H1 (cell line): ENCODE measurements at regions not wholly inside any gene's neighbourhood (a gene's known extent, or its start where the extent isn't known, plus 50 kb on each side); places are given as distances from the start of the nearest gene placed in this dataset.

Experiments used
- CHD1 ChIP-seq: IDR thresholded peaks from 2 replicates; pipeline ENCODE4 v1.6.1; 2012; ENCODE audit warnings: low read depth, low read length, improper control_type of control experiment
- CHD7 ChIP-seq: fragments of 300-600 bp; sonication (generic); IDR thresholded peaks from 2 replicates; pipeline ENCODE4 v1.7.1; 2012; ENCODE audit warnings: low read length, moderate library complexity, mild to moderate bottlenecking, inconsistent platforms; ENCODE audit not compliant: insufficient replicate concordance
- KDM5A ChIP-seq: fragments of 200-600 bp; IDR thresholded peaks from 2 replicates; pipeline ENCODE4 v1.7.1; 2012; ENCODE audit warnings: mild to moderate bottlenecking, low read length, inconsistent platforms, mixed read lengths
- MAFK ChIP-seq: IDR thresholded peaks from 2 replicates; pipeline ENCODE4 v1.6.1; 2012; ENCODE audit warnings: low read depth, mild to moderate bottlenecking, improper control_type of control experiment, low read length
- NANOG ChIP-seq: IDR thresholded peaks from 2 replicates; pipeline ENCODE4 v1.6.1; 2011; ENCODE audit warnings: low read length, low read depth, mild to moderate bottlenecking, inconsistent platforms; ENCODE audit not compliant: insufficient read depth, poor library complexity, severe bottlenecking
- POLR2A ChIP-seq, 2 experiments: IDR thresholded peaks; 1 replicate in 1 of 2; 2 replicates in 1 of 2; pipeline ENCODE4 v1.6.1; 2011; ENCODE audit warnings: low read depth in 2 of 2, low read length in 2 of 2, mild to moderate bottlenecking in 2 of 2; ENCODE audit errors: control extremely low read depth in 1 of 2
- RXRA ChIP-seq: IDR thresholded peaks from 2 replicates; pipeline ENCODE4 v1.6.1; 2011; ENCODE audit warnings: low read depth, mild to moderate bottlenecking, low read length, moderate library complexity; ENCODE audit not compliant: insufficient read depth
- TAF7 ChIP-seq: optimal IDR thresholded peaks from 2 replicates; pipeline ENCODE3; 2011; ENCODE audit warnings: low read depth, mild to moderate bottlenecking, inconsistent platforms, low read length, moderate library complexity, borderline replicate concordance

DNA sequence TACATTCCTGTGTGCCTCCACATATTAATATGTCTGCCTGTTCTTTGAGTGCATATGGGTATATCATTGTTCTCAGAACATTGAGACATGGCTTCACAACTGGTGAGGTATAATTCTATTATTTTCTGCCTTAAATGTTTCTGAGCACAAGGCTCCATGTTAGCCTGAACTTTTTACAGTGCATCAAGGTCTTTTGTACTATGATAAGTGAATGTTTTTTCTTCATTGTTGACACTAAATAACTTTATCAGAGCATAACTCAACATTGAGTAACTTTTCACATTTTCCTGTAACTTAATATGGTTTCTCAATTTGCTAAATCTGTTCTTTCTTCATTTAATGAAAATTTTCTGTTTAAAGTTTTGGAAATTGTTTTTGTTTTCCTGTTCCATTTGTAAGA lies 262.9 kb downstream of the HNMT start (continued):
- no peak for TF ChIP-seq CHD7
- no peak for TF ChIP-seq TAF7
- no peak for TF ChIP-seq KDM5A
- TF ChIP-seq MAFK, result no peak
- no peak for TF ChIP-seq RXRA
- TF ChIP-seq NANOG, result no peak
- no peak for TF ChIP-seq CHD1
- TF ChIP-seq POLR2A (IDR thresholded peaks at IDR 0.05; ENCODE audit: control extremely low read depth in 1 of 2, low read depth in 2 of 2, low read length in 2 of 2), result no peak
